ENCODE measurements at regions not wholly inside any gene's neighbourhood (a gene's known extent, or its start where the extent isn't known, plus 50 kb on each side); places are given as distances from the start of the nearest gene placed in this dataset.

DNA sequence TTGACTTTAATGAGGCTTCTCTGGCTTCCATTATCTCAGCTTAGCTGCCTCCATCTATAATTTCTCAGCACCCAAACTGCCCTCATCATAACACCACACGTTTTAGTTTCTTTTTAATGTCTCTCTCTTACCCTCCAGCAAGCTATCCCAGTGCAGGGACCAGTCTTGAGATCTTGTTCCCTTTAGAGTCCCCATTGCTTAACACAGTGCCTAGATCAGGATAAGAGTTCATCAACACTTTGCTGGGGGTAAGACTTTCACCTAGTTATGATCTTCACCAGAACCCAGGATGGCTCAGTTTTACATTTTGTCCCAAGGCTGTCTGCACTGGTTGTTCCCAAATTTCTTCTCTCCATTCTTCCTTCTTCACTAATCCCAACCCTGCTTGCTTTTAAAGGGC is 126.1 kb downstream of the OR2B2 start:
- Mint-ChIP-seq H3K4me1 (ENCODE audit: low read depth, unreplicated experiment) (no peaks in the 10 kb centered on the region), H3K27ac (ENCODE audit: unreplicated experiment) (no peak overlapping the region), H3K4me3 (ENCODE audit: unreplicated experiment) (no peak overlapping the region), H3K27me3 (ENCODE audit: low read depth, unreplicated experiment) (peaks cover 10% of the 10 kb centered on the region), H3K9me3 (ENCODE audit: unreplicated experiment) (no peaks in the 10 kb centered on the region), H3K36me3 (ENCODE audit: low read depth, unreplicated experiment) (no peaks in the 10 kb centered on the region)
- no peak overlapping the region for H3K27ac ChIP-seq (ENCODE audit: low read depth, low read length)
- no peak overlapping the region for H3K9ac ChIP-seq (ENCODE audit: low read length)
- no peaks in the 10 kb centered on the region for H3K36me3 ChIP-seq (ENCODE audit: insufficient read depth, low read length)
- DNase-seq (ENCODE audit: low read depth) (no peak), FAIRE-seq (no peak)
- no peak overlapping the region for H3K4me3 ChIP-seq (ENCODE audit: insufficient read depth, low read depth, low read length)
- TF ChIP-seq EZH2 (IDR thresholded peaks at IDR 0.05; ENCODE audit: insufficient read depth, low read length): no peak
- TF ChIP-seq, protein P1, sequence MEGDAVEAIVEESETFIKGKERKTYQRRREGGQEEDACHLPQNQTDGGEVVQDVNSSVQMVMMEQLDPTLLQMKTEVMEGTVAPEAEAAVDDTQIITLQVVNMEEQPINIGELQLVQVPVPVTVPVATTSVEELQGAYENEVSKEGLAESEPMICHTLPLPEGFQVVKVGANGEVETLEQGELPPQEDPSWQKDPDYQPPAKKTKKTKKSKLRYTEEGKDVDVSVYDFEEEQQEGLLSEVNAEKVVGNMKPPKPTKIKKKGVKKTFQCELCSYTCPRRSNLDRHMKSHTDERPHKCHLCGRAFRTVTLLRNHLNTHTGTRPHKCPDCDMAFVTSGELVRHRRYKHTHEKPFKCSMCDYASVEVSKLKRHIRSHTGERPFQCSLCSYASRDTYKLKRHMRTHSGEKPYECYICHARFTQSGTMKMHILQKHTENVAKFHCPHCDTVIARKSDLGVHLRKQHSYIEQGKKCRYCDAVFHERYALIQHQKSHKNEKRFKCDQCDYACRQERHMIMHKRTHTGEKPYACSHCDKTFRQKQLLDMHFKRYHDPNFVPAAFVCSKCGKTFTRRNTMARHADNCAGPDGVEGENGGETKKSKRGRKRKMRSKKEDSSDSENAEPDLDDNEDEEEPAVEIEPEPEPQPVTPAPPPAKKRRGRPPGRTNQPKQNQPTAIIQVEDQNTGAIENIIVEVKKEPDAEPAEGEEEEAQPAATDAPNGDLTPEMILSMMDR (IDR thresholded peaks at IDR 0.05; ENCODE audit: insufficient read depth, low read depth, low read length): no peak
- H2AFZ ChIP-seq (ENCODE audit: low read depth, low read length): no peak overlapping the region
- H3K79me2 ChIP-seq (ENCODE audit: insufficient read depth, low read length): no peaks in the 10 kb centered on the region
- H4K20me1 ChIP-seq (ENCODE audit: insufficient read depth, low read length): no peaks in the 10 kb centered on the region
- H3K4me2 ChIP-seq (ENCODE audit: low read length): no peak overlapping the region
- no peaks in the 10 kb centered on the region for H3K4me1 ChIP-seq (ENCODE audit: insufficient read depth, low read length)
- no peaks in the 10 kb centered on the region for H3K27me3 ChIP-seq (ENCODE audit: insufficient read depth, low read length)
- H3K9me3 ChIP-seq (ENCODE audit: insufficient read depth, low read depth, low read length): no peaks in the 10 kb centered on the region

DNA sequence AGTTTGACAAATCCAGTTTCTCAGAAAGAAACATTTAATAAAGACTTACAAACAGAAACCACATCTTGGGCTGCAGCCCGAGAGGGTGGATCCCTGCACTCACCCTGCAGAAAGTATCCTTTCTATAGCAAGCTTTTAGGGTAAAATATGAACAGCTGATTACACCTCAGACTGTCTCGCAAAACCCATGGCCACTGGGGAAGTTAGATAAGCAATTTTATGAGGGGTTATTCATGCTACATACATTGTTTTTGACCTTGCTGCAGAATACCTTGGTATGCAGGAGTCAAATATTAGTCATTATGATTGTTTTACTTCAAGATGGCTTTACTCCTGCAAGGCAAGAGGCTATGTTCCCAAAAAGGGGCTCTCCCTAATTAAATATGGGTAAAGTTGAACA is 126.9 kb downstream of the OR2B2 start:
- DNase-seq (ENCODE audit: low read depth): no peak
- H3K9me3 ChIP-seq (ENCODE audit: insufficient read depth, low read depth, low read length): no peaks in the 10 kb centered on the region
- no peaks in the 10 kb centered on the region for H3K9me3 Mint-ChIP-seq (ENCODE audit: unreplicated experiment)
- no peaks in the 10 kb centered on the region for H3K36me3 ChIP-seq (ENCODE audit: insufficient read depth, low read length)
- H3K4me1 Mint-ChIP-seq (ENCODE audit: low read depth, unreplicated experiment): no peaks in the 10 kb centered on the region
- no peak overlapping the region for H3K4me3 ChIP-seq (ENCODE audit: insufficient read depth, low read depth, low read length)
- no peak overlapping the region for H3K27ac Mint-ChIP-seq (ENCODE audit: unreplicated experiment)
- peaks cover 10% of the 10 kb centered on the region for H3K27me3 Mint-ChIP-seq (ENCODE audit: low read depth, unreplicated experiment)
- no peak overlapping the region for H3K4me3 Mint-ChIP-seq (ENCODE audit: unreplicated experiment)
- H3K4me2 ChIP-seq (ENCODE audit: low read length): no peak overlapping the region
- H3K36me3 Mint-ChIP-seq (ENCODE audit: low read depth, unreplicated experiment): no peaks in the 10 kb centered on the region
- H3K9ac ChIP-seq (ENCODE audit: low read length): no peak overlapping the region
- H2AFZ ChIP-seq (ENCODE audit: low read depth, low read length): no peak overlapping the region
- FAIRE-seq: no peak
- no peaks in the 10 kb centered on the region for H3K27me3 ChIP-seq (ENCODE audit: insufficient read depth, low read length)
- H3K4me1 ChIP-seq (ENCODE audit: insufficient read depth, low read length): no peaks in the 10 kb centered on the region
- H3K27ac ChIP-seq (ENCODE audit: low read depth, low read length): no peak overlapping the region
- H3K79me2 ChIP-seq (ENCODE audit: insufficient read depth, low read length): no peaks in the 10 kb centered on the region
- no peak for TF ChIP-seq EZH2 (IDR thresholded peaks at IDR 0.05; ENCODE audit: insufficient read depth, low read length)
- TF ChIP-seq, protein P1 (IDR thresholded peaks at IDR 0.05; ENCODE audit: insufficient read depth, low read depth, low read length): no peak
- H4K20me1 ChIP-seq (ENCODE audit: insufficient read depth, low read length): no peaks in the 10 kb centered on the region

DNA sequence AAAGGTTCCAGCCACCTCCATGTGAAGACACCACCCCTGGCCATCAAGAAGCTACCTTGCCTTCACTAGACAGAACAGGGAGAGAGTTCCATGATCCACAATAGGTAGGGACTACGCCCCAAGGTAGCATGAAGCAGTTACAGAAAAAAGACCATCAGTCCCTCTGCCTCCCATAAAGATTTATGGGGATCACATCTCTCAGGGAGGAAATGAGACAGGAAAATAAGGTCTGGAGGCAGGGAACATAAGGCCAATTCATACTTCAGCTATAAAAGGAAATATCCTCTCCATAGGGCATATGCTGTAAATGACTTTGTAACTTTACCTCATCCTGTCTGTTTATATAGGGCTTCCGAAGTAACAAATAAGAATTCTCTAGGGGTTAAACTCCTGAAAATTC is 129.4 kb downstream of the OR2B2 start:
- no peak overlapping the region for H2AFZ ChIP-seq (ENCODE audit: low read depth, low read length)
- Mint-ChIP-seq H3K4me3 (ENCODE audit: unreplicated experiment) (no peak overlapping the region), H3K36me3 (ENCODE audit: low read depth, unreplicated experiment) (no peaks in the 10 kb centered on the region), H3K4me1 (ENCODE audit: low read depth, unreplicated experiment) (no peaks in the 10 kb centered on the region), H3K27me3 (ENCODE audit: low read depth, unreplicated experiment) (peaks cover 10% of the 10 kb centered on the region), H3K27ac (ENCODE audit: unreplicated experiment) (no peak overlapping the region), H3K9me3 (ENCODE audit: unreplicated experiment) (no peaks in the 10 kb centered on the region)
- DNase-seq (ENCODE audit: low read depth) (no peak), FAIRE-seq (no peak)
- H3K36me3 ChIP-seq (ENCODE audit: insufficient read depth, low read length): no peaks in the 10 kb centered on the region
- H3K4me1 ChIP-seq (ENCODE audit: insufficient read depth, low read length): no peaks in the 10 kb centered on the region
- H3K9ac ChIP-seq (ENCODE audit: low read length): no peak overlapping the region
- no peaks in the 10 kb centered on the region for H3K79me2 ChIP-seq (ENCODE audit: insufficient read depth, low read length)
- no peaks in the 10 kb centered on the region for H4K20me1 ChIP-seq (ENCODE audit: insufficient read depth, low read length)
- H3K9me3 ChIP-seq (ENCODE audit: insufficient read depth, low read depth, low read length): no peaks in the 10 kb centered on the region
- TF ChIP-seq EZH2 (IDR thresholded peaks at IDR 0.05; ENCODE audit: insufficient read depth, low read length): no peak
- TF ChIP-seq, protein P1 (IDR thresholded peaks at IDR 0.05; ENCODE audit: insufficient read depth, low read depth, low read length): no peak
- H3K27me3 ChIP-seq (ENCODE audit: insufficient read depth, low read length): no peaks in the 10 kb centered on the region
- H3K4me2 ChIP-seq (ENCODE audit: low read length): no peak overlapping the region
- no peak overlapping the region for H3K27ac ChIP-seq (ENCODE audit: low read depth, low read length)
- no peak overlapping the region for H3K4me3 ChIP-seq (ENCODE audit: insufficient read depth, low read depth, low read length)

Data from astrocyte (in vitro differentiated cells and primary cell).